ENCODE measurements at regions not wholly inside any gene's neighbourhood (a gene's known extent, or its start where the extent isn't known, plus 50 kb on each side); places are given as distances from the start of the nearest gene placed in this dataset.
A peak's percentile ranks its signal among the peaks of the same experiment; 100 is the strongest.

GRCh38 chr12:114275932-114276785 lies 129.8 kb downstream of the TBX5 start:
- H3K27ac ChIP-seq (ENCODE audit: low read depth, low read length) = peak overlapping the region; percentile 76
- no peaks in the 10 kb centered on the region for H3K9me3 ChIP-seq (ENCODE audit: control insufficient read depth, insufficient read depth, low read depth, low read length)
- peak overlapping the region; percentile 2 for H3K9ac ChIP-seq (ENCODE audit: low read length)
- no peaks in the 10 kb centered on the region for H3K27me3 ChIP-seq (ENCODE audit: control insufficient read depth, insufficient read depth, low read length)
- H3K4me3 ChIP-seq (ENCODE audit: low read depth, low read length) = 0 out of 2 replicates have a peak overlapping the region, but pooled peaks have one; percentile 5
- H3K4me1 ChIP-seq (ENCODE audit: control insufficient read depth, insufficient read depth, low read length) = peaks cover 50% of the 10 kb centered on the region
- H3K36me3 ChIP-seq (ENCODE audit: control insufficient read depth, insufficient read depth, low read length) = no peaks in the 10 kb centered on the region

- H3K27ac ChIP-seq (ENCODE audit: low read depth, low read length) = peak overlapping the region; percentile 76
- no peaks in the 10 kb centered on the region for H3K9me3 ChIP-seq (ENCODE audit: control insufficient read depth, insufficient read depth, low read depth, low read length)
- H3K4me3 ChIP-seq (ENCODE audit: low read depth, low read length) = no peak overlapping the region
- H3K36me3 ChIP-seq (ENCODE audit: control insufficient read depth, insufficient read depth, low read length) = no peaks in the 10 kb centered on the region
- peak overlapping the region; percentile 8 for H3K9ac ChIP-seq (ENCODE audit: low read length)
- H3K4me1 ChIP-seq (ENCODE audit: control insufficient read depth, insufficient read depth, low read length) = peaks cover 54% of the 10 kb centered on the region
- no peaks in the 10 kb centered on the region for H3K27me3 ChIP-seq (ENCODE audit: control insufficient read depth, insufficient read depth, low read length)
These were observed 130.9 kb downstream of the TBX5 start for GRCh38 chr12:114275086-114275485.

- H3K4me3 ChIP-seq (ENCODE audit: low read depth, low read length) = no peak overlapping the region
- no peaks in the 10 kb centered on the region for H3K9me3 ChIP-seq (ENCODE audit: control insufficient read depth, insufficient read depth, low read depth, low read length)
- H3K27me3 ChIP-seq (ENCODE audit: control insufficient read depth, insufficient read depth, low read length) = no peaks in the 10 kb centered on the region
- no peak overlapping the region for H3K9ac ChIP-seq (ENCODE audit: low read length)
- H3K36me3 ChIP-seq (ENCODE audit: control insufficient read depth, insufficient read depth, low read length) = no peaks in the 10 kb centered on the region
- H3K4me1 ChIP-seq (ENCODE audit: control insufficient read depth, insufficient read depth, low read length) = peaks cover 54% of the 10 kb centered on the region
- 0 out of 2 replicates have a peak overlapping the region, but pooled peaks have one; percentile 76 for H3K27ac ChIP-seq (ENCODE audit: low read depth, low read length)
These were observed 131.8 kb downstream of the TBX5 start for GRCh38 chr12:114274131-114274530.

GRCh38 chr12:114272605-114273004 lies 133.3 kb downstream of the TBX5 start:
- Histone ChIP-seq H3K4me1 (ENCODE audit: control insufficient read depth, insufficient read depth, low read length) (peaks cover 54% of the 10 kb centered on the region), H3K9ac (ENCODE audit: low read length) (no peak overlapping the region), H3K27me3 (ENCODE audit: control insufficient read depth, insufficient read depth, low read length) (no peaks in the 10 kb centered on the region), H3K4me3 (ENCODE audit: low read depth, low read length) (no peak overlapping the region), H3K9me3 (ENCODE audit: control insufficient read depth, insufficient read depth, low read depth, low read length) (no peaks in the 10 kb centered on the region), H3K36me3 (ENCODE audit: control insufficient read depth, insufficient read depth, low read length) (no peaks in the 10 kb centered on the region), H3K27ac (ENCODE audit: low read depth, low read length) (peak overlapping the region; percentile 69; the same call in 1 of the 2 replicates)

- Histone ChIP-seq H3K9ac (ENCODE audit: low read length) (no peak overlapping the region), H3K9me3 (ENCODE audit: control insufficient read depth, insufficient read depth, low read depth, low read length) (no peaks in the 10 kb centered on the region), H3K4me1 (ENCODE audit: control insufficient read depth, insufficient read depth, low read length) (peaks cover 51% of the 10 kb centered on the region), H3K4me3 (ENCODE audit: low read depth, low read length) (no peak overlapping the region), H3K36me3 (ENCODE audit: control insufficient read depth, insufficient read depth, low read length) (no peaks in the 10 kb centered on the region), H3K27me3 (ENCODE audit: control insufficient read depth, insufficient read depth, low read length) (no peaks in the 10 kb centered on the region; the same call in 1 of the 2 replicates), H3K27ac (ENCODE audit: low read depth, low read length) (peak overlapping the region; percentile 69; the same call in 1 of the 2 replicates)
These were observed 133.9 kb downstream of the TBX5 start for GRCh38 chr12:114272071-114272470.

- Histone ChIP-seq H3K4me1 (ENCODE audit: control insufficient read depth, insufficient read depth, low read length) (peaks cover 22% of the 10 kb centered on the region), H3K9ac (ENCODE audit: low read length) (no peak overlapping the region), H3K27me3 (ENCODE audit: control insufficient read depth, insufficient read depth, low read length) (no peaks in the 10 kb centered on the region; the same call in 1 of the 2 replicates), H3K4me3 (ENCODE audit: low read depth, low read length) (no peak overlapping the region), H3K9me3 (ENCODE audit: control insufficient read depth, insufficient read depth, low read depth, low read length) (no peaks in the 10 kb centered on the region), H3K27ac (ENCODE audit: low read depth, low read length) (no peak overlapping the region), H3K36me3 (ENCODE audit: control insufficient read depth, insufficient read depth, low read length) (no peaks in the 10 kb centered on the region)
These were observed 136.8 kb downstream of the TBX5 start for GRCh38 chr12:114269153-114269552.

- H3K9ac ChIP-seq (ENCODE audit: low read length) = no peak overlapping the region
These were observed 139.4 kb downstream of the TBX5 start for GRCh38 chr12:114266536-114266935.

GRCh38 chr12:114265036-114265435 lies 140.9 kb downstream of the TBX5 start:
- Histone ChIP-seq H3K36me3 (ENCODE audit: control insufficient read depth, insufficient read depth, low read length) (no peaks in the 10 kb centered on the region), H3K27me3 (ENCODE audit: control insufficient read depth, insufficient read depth, low read length) (no peaks in the 10 kb centered on the region; the same call in 1 of the 2 replicates), H3K27ac (ENCODE audit: low read depth, low read length) (no peak overlapping the region), H3K9ac (ENCODE audit: low read length) (no peak overlapping the region), H3K4me3 (ENCODE audit: low read depth, low read length) (no peak overlapping the region), H3K9me3 (ENCODE audit: control insufficient read depth, insufficient read depth, low read depth, low read length) (no peaks in the 10 kb centered on the region), H3K4me1 (ENCODE audit: control insufficient read depth, insufficient read depth, low read length) (no peaks in the 10 kb centered on the region; the same call in 1 of the 2 replicates)

More at GRCh38 chr12:114266536-114266935, 139.4 kb downstream of the TBX5 start:
- peaks cover 6% of the 10 kb centered on the region for H3K4me1 ChIP-seq (ENCODE audit: control insufficient read depth, insufficient read depth, low read length)
- H3K4me3 ChIP-seq (ENCODE audit: low read depth, low read length) = no peak overlapping the region
- H3K27me3 ChIP-seq (ENCODE audit: control insufficient read depth, insufficient read depth, low read length) = no peaks in the 10 kb centered on the region; the same call in 1 of the 2 replicates
- no peak overlapping the region for H3K27ac ChIP-seq (ENCODE audit: low read depth, low read length)
- no peaks in the 10 kb centered on the region for H3K9me3 ChIP-seq (ENCODE audit: control insufficient read depth, insufficient read depth, low read depth, low read length)
- no peaks in the 10 kb centered on the region for H3K36me3 ChIP-seq (ENCODE audit: control insufficient read depth, insufficient read depth, low read length)

- H3K27me3 ChIP-seq (ENCODE audit: control insufficient read depth, insufficient read depth, low read length) = no peaks in the 10 kb centered on the region; the same call in 1 of the 2 replicates
These were observed 142.7 kb downstream of the TBX5 start for GRCh38 chr12:114263056-114263805.

GRCh38 chr12:114257687-114258086 lies 148.3 kb downstream of the TBX5 start:
- Histone ChIP-seq H3K36me3 (ENCODE audit: control insufficient read depth, insufficient read depth, low read length) (no peaks in the 10 kb centered on the region), H3K27me3 (ENCODE audit: control insufficient read depth, insufficient read depth, low read length) (no peaks in the 10 kb centered on the region), H3K27ac (ENCODE audit: low read depth, low read length) (no peak overlapping the region), H3K9me3 (ENCODE audit: control insufficient read depth, insufficient read depth, low read depth, low read length) (no peaks in the 10 kb centered on the region), H3K4me3 (ENCODE audit: low read depth, low read length) (no peak overlapping the region), H3K4me1 (ENCODE audit: control insufficient read depth, insufficient read depth, low read length) (no peaks in the 10 kb centered on the region), H3K9ac (ENCODE audit: low read length) (no peak overlapping the region)

More at GRCh38 chr12:114263056-114263805, 142.7 kb downstream of the TBX5 start:
- no peak overlapping the region for H3K4me3 ChIP-seq (ENCODE audit: low read depth, low read length)
- no peak overlapping the region for H3K9ac ChIP-seq (ENCODE audit: low read length)
- H3K9me3 ChIP-seq (ENCODE audit: control insufficient read depth, insufficient read depth, low read depth, low read length) = no peaks in the 10 kb centered on the region
- H3K36me3 ChIP-seq (ENCODE audit: control insufficient read depth, insufficient read depth, low read length) = no peaks in the 10 kb centered on the region
- no peaks in the 10 kb centered on the region; the same call in 1 of the 2 replicates for H3K4me1 ChIP-seq (ENCODE audit: control insufficient read depth, insufficient read depth, low read length)
- H3K27ac ChIP-seq (ENCODE audit: low read depth, low read length) = no peak overlapping the region

- Histone ChIP-seq H3K4me3 (ENCODE audit: low read depth, low read length) (no peak overlapping the region), H3K27me3 (ENCODE audit: control insufficient read depth, insufficient read depth, low read length) (no peaks in the 10 kb centered on the region), H3K36me3 (ENCODE audit: control insufficient read depth, insufficient read depth, low read length) (no peaks in the 10 kb centered on the region), H3K27ac (ENCODE audit: low read depth, low read length) (no peak overlapping the region), H3K9ac (ENCODE audit: low read length) (no peak overlapping the region), H3K9me3 (ENCODE audit: control insufficient read depth, insufficient read depth, low read depth, low read length) (no peaks in the 10 kb centered on the region), H3K4me1 (ENCODE audit: control insufficient read depth, insufficient read depth, low read length) (no peaks in the 10 kb centered on the region)
These were observed 150.9 kb downstream of the TBX5 start for GRCh38 chr12:114254998-114255397.

All from HUES6 (cell line).